PC-3 (cell line): ENCODE measurements at regions not wholly inside any gene's neighbourhood (a gene's known extent, or its start where the extent isn't known, plus 50 kb on each side); places are given as distances from the start of the nearest gene placed in this dataset.

ENCODE experiments used
- EZH2 ChIP-seq: fragments of 300-600 bp; sonication (generic); IDR thresholded peaks from one replicate; pipeline ENCODE4 v1.6.1; 2017; ENCODE audit warnings: antibody characterized with exemption, mild to moderate bottlenecking, low read length; ENCODE audit not compliant: unreplicated experiment
- TF ChIP-seq, protein P1 (sequence below): fragments of 300-600 bp; sonication (generic); conservative IDR thresholded peaks from 2 replicates; pipeline ENCODE4 v1.5.1; 2017; ENCODE audit warnings: antibody characterized with exemption, low read depth, mild to moderate bottlenecking, low read length

DNA sequence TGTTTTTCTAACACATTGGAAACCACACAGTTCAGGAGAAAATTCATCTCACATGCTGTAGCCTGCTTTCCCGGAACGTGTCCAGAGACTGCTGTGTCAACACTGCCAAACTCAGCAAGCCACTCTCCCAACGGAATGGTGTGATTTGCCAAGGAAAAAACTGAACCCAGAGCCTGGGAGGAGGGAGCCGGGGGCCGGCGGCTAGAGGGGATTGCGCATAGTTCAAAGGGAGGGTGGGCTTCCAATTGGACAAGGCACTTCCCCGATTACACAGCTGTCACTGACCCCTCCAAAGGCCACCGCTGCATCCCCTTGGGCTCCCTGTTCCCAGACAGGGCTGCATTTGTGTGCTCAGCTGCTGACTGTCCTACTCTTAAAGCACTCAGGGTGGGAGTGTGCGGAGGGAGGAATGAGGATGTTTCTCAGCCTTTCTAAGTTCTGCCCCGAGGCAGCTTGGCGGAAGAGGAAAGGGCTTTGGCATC is 256.2 kb downstream of the ZNF621 start:
- TF ChIP-seq, protein P1, sequence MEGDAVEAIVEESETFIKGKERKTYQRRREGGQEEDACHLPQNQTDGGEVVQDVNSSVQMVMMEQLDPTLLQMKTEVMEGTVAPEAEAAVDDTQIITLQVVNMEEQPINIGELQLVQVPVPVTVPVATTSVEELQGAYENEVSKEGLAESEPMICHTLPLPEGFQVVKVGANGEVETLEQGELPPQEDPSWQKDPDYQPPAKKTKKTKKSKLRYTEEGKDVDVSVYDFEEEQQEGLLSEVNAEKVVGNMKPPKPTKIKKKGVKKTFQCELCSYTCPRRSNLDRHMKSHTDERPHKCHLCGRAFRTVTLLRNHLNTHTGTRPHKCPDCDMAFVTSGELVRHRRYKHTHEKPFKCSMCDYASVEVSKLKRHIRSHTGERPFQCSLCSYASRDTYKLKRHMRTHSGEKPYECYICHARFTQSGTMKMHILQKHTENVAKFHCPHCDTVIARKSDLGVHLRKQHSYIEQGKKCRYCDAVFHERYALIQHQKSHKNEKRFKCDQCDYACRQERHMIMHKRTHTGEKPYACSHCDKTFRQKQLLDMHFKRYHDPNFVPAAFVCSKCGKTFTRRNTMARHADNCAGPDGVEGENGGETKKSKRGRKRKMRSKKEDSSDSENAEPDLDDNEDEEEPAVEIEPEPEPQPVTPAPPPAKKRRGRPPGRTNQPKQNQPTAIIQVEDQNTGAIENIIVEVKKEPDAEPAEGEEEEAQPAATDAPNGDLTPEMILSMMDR = no peak
- TF ChIP-seq EZH2 = no peak
